22Rv1 (cell line): ENCODE measurements at regions not wholly inside any gene's neighbourhood (a gene's known extent, or its start where the extent isn't known, plus 50 kb on each side); places are given as distances from the start of the nearest gene placed in this dataset.

ENCODE experiments used
- CTCF ChIP-seq: fragments of 450-650 bp; IDR thresholded peaks from 2 replicates; pipeline ENCODE4 v1.5.1; 2017; ENCODE audit warnings: mild to moderate bottlenecking
- ZFX ChIP-seq: fragments of 450-650 bp; IDR thresholded peaks from 2 replicates; pipeline ENCODE4 v1.6.1; 2017; ENCODE audit warnings: antibody characterized with exemption, borderline replicate concordance

DNA sequence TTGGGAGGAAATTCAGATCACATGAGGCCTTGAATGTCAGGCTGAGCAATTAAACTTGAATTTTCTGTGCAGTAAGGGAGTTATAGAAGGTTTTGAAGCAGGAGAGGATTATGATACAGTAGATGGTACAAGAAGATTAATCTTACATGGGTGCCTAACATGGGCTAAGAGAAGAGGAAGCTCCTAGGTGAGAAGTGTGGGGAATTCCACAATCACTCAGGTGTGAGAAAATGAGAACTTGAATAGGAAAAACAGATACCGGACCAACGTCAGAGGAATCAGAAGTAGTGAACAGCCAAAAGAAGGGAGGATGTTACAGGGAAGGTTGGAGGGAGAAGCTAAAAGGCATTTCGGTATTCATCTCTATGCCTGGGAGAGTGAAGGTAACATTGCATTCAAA lies 250.7 kb upstream of the SLC35B3 start:
- no peak for TF ChIP-seq CTCF
- TF ChIP-seq ZFX = no peak
